NCI-H2196 (cell line): ENCODE measurements at regions not wholly inside any gene's neighbourhood (a gene's known extent, or its start where the extent isn't known, plus 50 kb on each side); places are given as distances from the start of the nearest gene placed in this dataset.

Experiments used
- DNase-seq: peaks from one replicate; lab custom pipeline; 2025; ENCODE audit not compliant: unreplicated experiment; lab: John Stamatoyannopoulos, UW

DNA sequence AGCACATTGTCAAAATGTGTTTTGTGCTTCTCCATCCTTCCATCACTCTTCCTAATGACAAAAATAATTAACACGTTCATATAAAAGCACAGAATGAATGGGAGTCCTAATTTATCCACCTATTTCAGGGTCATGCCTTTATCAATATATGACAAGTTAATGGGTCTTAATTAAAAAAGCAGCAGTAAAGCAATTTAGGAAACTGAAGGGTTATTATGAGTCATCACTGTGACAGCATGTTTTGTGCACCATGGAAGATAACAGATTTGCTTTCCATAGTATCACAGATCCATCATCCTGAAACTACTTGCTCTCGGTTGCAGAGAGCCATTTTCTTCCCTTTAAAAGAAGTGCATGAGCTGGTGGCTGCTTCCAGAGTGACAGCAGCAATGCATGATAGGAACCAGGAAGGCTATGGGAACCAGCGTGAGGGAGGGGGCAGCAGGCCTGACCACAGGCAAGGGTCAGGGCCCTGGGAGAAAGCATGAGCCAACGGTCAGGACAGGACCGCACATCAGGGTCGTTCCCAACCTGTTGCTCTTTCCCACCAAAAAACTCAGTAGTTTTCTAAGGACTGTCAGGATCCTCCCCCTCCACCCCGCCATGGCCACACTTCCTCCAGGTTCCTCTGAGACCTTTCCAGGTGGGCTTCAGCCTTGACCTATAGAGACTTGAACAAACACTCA lies 784.1 kb downstream of the UQCRFS1 start:
- no peak for DNase-seq

DNA sequence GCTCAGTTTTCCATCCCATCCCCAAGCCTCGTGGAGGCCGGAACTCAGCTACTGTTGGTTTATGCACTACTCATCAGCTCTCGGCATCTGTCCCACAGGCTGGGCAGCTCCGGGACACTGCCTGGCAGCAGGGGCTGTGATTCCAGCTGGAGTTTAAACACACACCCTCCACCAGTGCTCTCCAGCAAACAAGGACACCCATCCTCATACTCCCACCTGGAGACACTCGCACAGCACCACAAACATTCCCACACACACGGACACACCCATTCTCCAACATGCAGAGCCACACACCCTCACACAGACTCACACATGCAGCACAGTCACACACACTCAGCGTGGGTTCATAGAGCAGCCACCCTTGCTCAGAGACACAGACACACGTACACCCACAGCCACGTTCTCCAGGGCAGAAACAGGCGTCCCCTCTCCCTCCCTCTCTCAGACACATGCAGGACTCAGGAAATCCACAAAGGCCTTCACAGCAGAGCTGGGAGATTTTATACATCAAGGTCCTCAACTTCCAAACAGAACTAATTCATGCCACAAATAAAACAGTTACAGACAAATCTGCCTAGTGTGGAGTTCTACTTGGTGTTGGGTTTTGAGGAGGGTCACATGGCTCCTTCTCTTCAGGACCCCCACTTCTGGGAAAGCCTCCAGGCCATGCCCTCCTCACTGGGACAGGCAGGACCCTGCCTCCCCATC lies 785.4 kb downstream of the UQCRFS1 start:
- no peak for DNase-seq

DNA sequence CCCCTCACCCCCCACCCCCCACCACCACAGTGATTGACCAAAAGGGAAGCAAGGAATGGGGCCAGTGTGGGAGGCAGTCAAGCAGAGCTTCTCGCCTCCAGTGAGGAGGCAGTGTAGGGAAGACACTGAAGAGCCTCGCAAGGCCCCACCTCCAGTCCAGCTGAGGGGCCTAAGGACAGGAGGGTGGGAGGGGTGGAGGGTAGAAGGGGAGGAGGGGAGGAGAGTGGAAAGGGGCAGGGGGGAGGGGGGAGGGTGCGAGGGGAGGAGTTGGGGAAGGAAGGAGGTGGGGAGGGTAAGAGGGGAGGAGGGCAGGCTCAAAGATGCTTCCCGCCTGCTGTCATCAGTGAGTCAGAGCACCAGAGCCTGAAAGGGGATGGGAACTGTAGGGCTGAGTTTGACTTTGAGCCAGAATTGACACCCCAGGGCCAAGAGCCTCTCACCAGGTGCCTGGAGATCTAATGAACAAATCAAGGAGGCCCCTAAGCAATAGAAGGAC lies 786.2 kb downstream of the UQCRFS1 start:
- no peak for DNase-seq

DNA sequence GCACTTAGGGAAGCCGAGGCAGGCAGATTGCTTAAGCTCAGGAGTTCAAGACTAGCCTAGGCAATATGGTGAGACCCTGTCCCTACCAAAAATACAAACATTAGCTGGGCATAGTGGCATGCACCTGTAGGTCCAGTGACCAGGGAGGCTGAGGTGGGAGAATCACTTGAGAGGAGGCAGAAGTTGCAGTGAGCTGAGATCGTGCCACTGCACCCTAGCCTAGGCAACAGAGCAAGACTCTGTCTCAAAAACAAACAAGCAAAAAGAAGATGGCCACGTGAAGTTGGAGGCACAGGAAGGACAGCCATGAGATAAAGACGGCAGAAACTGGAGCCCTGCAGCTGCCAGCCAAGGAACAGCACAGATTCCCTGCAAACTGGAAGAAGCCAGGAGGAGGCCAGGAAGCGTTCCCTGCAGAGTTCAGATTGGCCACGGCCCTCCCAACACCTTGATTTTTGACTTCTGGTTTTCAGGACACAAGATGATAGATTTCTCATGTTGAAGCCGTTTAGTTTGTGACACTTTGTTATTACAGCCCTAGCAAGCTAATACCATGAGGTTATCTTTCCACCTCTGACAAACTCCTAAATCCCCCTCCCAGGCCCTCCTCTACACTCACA lies 786.7 kb downstream of the UQCRFS1 start:
- no peak for DNase-seq

DNA sequence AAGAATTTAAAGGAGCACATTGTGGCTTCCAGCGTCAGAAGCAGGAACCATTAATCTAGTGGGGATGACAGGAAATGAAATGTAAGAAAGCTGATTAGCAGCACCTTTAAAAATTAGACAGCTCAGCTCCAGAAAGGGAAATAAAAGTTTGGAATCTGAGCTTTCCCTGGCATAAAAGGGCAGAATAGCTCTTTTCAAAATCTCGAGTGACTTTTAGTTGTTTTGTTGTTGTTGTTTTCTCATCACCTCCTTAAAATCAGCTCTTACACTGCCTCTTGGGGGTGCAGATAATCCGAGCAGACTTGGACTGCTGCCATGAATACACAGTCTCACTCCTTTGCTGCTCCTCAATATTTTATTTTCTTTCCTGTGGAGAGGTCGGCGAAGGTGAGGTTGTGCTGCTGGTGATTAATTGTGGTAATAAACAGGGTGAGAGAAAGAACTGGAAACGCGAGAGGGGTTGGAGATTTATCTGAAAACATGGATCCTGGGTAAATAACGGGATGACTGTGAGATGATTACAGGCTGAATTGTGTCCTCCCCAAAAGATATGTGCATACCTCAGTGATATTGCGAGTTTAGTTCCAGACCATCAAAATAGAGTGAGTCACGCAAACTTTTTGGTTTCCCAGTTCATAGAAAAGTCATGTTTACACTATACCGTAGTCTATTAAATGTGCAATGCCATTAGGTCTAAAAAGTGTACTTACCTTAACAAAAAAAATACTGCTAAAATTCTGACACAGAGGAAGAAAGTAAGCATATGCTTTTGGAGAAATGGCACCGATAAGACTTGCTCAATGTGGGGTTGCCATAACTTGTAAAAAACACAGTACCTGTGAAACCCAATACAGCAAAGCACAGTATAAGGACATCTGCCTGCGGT lies 787.7 kb downstream of the UQCRFS1 start:
- DNase-seq: no peak

DNA sequence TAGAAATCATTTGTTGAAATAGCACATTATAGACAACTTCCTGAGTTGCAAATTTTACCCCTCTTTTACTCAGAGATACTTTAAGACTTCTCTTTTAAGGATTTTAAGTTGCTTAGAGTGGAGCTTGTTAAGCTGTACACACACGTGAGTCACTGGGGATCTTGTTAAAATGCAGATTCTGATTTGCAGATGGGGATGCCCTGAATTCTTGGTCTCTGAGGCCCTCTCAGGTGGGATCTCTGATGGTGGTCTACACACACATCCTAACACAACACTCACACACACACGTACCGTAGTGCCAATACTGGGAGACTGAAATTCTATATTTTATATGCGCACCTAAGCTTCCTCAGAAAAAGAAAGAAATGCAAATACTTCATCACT lies 788.3 kb downstream of the UQCRFS1 start:
- DNase-seq: no peak

DNA sequence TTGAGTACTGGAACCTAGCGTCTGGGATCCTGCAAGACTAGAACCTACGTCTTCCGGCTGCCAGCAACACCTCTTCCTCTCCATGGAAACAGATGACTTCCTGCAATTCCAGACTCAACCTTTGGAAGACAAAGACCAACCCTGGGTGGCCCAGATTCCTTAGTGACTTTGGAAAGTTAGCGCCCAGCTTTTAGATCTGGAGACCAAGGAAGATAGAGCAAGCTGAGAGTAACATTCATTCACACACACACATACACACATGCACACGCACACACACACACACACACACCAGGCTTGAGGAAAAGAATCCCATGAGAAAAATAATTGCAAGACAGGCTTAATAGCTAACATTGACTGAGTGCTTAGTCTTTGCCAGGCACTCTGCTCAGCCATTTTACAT lies 788.9 kb downstream of the UQCRFS1 start:
- no peak for DNase-seq

DNA sequence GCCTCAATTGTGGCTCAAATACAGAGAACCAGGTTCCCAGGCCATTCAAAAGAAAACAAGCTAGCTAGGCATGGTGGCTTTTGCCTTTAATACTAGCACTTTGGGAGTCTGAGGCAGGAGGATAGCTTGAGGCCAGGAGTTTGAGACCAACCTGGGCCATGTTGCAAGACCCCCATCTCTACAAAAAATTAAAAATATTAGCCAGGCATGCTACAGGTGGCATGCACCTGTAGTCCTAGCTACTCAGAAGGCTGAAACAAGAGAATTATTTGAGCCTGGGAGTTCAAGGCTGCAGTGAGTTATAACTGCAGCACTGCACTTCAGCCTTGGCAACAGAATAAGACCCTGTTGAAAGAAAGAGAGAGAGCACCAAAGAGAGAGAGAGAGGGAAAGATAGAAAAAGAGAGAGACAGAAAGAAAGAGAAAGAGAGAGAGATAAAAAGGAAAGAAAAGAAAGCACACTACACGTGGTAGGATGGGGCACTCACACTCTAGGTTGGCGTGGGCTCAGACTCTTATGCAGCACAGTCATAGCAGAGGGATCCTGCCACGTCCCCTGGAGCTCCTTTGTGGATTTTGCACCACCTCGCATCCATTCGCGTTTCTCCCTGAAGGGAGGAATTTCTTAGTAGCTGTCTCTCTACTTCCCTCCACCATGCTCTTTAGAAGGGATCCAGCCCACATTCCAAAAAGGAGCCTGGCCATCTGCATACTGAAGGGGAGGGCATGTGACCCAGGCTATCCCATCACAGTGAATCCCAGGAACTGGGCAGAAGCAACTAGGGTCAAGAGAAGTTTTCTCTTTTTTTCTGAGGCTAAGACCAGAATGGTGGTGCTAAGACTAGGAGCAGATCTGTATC lies 789.9 kb downstream of the UQCRFS1 start:
- DNase-seq: no peak

DNA sequence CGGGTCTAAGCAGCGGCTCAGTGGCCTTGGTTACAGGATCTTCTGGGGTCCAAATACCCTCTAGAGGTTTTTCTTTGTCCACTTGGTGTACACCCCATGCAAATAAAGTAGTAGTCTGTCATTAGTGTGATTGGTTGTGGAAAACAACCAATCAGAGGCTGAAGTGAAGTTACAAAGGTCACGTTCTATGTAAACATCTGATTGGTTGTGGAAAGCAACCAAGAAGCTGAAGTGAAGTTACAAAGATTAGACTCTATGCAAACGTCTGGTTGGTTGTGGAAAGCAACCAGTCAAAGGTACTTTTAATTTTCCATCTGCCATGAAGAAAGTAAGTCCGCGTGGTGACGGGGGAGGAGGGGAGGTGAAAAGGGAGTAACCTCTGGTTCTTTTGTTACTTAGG lies 790.9 kb downstream of the UQCRFS1 start:
- DNase-seq: no peak

DNA sequence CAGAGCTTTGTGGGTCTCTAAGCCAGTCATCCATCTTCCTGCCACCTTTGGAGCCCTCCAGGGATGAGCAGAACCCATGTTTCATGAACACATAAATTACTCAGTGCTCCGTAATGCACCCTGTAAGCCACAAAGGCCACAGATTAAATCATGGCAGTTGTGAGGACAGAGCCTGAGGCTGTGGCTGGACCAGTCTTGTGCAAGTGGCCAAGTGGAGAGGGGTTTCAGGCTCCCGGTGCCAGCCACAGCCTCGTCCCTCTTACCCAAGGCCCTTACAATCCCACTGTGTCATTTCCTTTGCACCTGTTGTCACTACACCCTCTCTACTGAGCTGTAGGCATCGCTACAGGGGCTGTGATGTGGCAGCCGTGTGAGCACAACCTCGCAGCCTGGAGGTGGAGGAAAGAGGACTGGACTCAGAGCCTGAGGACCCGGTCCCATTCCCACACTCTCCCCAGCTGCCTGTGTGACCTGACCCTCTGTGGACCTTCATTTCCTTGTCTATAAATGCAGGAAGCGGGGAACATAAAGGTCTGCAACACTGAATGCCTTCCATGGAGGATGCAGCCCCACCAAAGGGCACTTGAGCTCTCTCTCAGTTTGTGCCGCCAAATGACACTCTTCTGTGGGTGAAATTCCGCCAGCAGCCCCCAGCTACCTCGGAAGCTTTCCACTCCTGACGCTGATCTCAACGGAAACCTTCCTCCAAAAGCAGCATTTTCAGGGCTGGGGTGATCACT lies 792.0 kb downstream of the UQCRFS1 start:
- DNase-seq: no peak

DNA sequence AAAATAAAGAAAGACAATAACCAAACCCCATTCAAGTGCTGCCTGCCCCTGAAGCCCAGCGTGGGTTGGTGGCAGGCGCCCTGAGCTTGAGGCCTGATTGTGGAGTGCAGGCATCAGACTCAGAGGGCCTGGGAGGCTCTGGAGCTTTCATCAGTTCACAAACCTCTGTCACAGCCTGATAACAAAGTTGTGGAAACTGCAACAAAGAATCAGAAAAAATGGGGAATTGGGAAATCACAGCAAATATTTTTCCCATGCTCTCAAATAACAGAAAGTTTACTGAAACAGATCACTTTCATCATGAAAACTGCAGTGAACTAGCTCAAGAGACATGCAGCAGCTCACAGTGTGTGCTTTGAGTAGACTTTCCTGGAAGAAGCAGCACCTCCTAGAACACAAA lies 793.6 kb downstream of the UQCRFS1 start:
- no peak for DNase-seq

DNA sequence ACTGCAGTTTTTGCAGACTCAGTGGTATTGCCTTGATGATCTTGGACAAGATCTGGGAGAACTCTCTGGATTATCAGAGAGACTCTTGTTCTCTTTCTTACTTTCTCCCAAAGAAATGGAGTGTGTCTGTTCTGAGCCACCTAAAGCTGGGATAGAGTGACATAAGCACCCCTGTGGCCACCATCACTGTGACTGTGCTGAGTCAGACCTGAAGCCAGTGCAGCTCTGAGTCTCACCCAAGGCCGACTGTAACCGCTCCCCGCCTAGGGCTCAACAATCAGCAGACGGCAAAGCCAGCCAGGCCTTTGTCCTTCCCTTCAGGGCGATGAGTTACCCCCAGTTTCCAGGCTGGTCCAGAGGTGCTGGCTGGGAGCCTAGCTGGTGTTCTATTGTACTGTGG lies 795.6 kb downstream of the UQCRFS1 start:
- no peak for DNase-seq

DNA sequence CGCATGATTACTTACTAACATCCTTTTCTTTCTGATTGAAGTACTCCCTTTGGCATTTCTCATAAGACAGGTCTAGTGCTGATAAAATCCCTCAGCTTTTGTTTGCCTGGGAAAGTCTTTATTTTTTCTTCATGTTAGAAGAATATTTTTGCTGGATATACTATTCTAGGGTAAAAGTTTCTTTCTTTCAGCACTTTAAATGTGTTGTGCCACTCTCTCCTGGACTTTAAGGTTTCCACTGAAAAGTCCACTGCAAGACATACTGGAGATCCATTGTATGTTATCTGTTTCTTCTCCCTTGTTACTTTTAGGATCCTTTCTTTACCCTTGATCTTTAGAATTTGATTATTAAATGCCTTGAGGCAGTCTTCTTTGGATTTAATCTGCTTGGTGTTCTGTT lies 796.7 kb downstream of the UQCRFS1 start:
- DNase-seq: no peak

DNA sequence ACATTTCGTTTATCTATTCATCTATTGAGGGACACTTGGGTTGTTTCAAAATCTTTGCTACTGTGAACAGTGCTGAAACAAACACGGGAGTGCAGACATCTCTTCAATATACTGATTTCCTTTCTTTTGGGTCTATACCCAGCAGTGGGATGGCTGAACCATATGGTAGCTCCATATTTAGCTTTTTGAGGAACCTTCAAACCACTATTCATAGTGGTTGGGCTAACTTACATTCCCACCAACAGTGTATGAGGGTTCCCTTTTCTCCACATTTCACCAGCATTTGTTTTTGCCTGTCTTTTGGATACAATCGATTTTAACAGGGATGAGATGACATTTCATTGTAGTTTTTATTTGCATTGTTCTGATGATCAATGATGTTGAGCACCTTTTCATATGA lies 798.2 kb downstream of the UQCRFS1 start:
- no peak for DNase-seq

DNA sequence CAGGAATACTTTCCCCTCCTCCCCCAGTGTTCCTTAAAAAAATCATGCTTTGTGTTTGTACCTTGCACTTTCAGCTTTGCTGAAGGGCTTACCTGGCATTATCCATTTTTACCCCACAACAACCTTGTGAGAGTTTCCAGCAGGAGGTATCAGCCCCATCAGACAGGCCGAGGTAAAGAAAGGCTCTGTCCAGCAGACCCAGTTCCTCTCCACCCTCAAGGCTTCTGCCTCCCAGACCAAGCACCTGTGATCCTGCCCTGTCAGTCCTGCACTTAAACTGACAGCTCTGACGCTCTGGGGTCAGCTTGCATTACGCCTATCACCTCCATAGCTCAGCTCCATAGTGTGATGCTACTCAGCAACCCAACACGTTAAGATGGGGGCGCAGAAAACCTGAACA lies 803.1 kb downstream of the UQCRFS1 start:
- DNase-seq: no peak

DNA sequence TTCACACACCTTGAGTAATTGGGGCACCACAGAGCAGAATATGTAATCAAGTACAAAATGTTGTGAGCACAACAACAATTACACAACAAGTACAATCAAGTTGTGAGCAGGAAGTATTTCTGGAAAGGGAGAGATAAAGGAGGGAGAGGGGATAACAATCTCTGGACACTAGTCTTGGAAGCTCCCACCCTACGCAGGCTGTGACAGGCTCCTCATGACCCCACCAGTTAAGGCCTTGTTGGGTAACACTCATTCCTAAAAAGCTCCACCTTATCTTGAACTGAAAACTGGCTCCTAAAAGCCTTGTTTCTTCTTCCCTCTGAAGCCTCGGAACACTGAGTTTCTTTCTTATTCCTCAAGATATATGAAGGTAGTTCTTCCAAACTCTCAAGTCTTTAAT lies 806.0 kb downstream of the UQCRFS1 start:
- DNase-seq: no peak

DNA sequence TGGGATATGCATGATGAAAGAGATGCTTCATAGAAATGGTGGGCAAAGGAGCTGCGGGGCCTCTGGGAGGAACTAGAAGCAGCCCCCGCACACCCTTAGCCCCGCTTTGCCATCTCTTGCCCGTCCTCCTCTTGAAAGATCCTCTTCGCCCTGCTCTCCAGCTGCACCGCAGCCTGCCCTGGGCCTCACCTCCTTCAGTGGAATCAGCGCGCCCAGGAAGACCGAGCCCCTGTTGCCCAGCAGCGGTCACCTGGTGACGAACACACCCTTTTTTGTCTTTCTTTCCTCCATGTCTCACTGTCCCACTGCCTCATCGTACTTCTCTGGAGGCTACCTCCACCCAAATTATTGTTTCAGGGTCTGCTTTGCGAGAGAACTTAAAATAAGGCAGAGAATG lies 807.6 kb downstream of the UQCRFS1 start:
- no peak for DNase-seq

DNA sequence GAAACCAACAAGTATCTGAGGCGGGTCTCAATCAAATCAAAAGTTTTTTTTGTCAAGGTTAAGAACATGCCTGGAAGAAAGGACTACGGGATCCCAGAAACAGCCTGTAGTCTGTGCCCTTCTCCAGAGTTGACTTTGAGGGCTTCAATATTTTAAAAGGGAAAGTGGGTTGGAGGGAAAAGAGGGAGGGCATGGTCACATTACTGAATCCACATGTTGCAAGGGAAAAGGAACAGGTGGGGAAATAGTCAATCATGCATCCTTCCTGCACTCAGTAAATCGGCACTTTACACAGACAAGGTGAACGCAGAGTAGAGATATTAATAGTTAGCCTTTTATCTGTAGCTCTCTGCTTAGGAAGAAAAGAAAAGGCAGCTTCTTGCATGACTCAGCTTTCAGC lies 808.5 kb downstream of the UQCRFS1 start:
- DNase-seq: no peak

DNA sequence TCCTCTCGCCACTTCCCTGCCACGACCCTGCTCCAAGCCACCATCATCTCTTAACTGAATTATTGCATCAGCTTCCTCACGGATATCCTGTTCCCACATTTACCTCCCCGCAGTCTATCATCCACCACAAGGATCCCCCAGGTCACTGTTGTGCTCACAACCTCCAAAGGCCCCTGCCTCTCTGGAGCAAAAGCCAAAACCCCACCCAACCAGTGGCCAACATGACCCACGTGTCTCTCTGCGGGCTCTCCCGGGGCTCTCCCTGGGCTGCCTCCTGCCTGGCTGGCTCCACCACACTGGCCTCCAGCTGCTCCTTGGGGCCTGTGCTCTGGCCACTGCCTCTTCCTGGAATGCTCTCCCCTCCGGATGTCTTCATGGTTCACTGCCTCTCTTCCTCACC lies 809.3 kb downstream of the UQCRFS1 start:
- DNase-seq: no peak
